GM18508 (cell line): ENCODE measurements at regions not wholly inside any gene's neighbourhood (a gene's known extent, or its start where the extent isn't known, plus 50 kb on each side); places are given as distances from the start of the nearest gene placed in this dataset.
"Not testable (repeated sequence)": the region's sequence is repeated elsewhere in the genome, so short reads cannot be mapped to it uniquely, and the experiment has no call there.

Experiments
- ATAC-seq: cut with Tn5 transposase; IDR thresholded peaks from one replicate; pipeline ENCODE4 v1.9.1; 2021; ENCODE audit warnings: moderate number of reproducible peaks; ENCODE audit not compliant: insufficient read depth, unreplicated experiment

DNA sequence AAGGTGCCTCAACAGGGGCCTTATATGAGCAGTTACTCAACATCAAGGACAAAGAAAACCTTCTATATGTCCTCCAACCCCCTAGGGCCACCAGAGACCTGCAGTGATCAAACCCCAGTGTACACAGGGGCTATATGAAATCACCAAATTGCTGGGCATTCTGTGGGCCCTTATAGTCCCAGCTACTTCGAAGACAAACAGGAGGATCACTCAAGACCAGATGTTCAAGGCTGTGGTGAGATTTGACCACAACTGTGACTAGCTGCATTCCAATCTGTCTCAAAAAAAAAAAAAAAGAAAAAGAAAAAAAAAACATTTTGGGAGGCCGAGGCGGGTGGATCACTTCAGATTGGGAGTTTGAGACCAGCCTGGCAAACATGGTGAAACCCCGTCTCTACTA lies 51.0 kb upstream of the PRB2 start:
- no peak for ATAC-seq

DNA sequence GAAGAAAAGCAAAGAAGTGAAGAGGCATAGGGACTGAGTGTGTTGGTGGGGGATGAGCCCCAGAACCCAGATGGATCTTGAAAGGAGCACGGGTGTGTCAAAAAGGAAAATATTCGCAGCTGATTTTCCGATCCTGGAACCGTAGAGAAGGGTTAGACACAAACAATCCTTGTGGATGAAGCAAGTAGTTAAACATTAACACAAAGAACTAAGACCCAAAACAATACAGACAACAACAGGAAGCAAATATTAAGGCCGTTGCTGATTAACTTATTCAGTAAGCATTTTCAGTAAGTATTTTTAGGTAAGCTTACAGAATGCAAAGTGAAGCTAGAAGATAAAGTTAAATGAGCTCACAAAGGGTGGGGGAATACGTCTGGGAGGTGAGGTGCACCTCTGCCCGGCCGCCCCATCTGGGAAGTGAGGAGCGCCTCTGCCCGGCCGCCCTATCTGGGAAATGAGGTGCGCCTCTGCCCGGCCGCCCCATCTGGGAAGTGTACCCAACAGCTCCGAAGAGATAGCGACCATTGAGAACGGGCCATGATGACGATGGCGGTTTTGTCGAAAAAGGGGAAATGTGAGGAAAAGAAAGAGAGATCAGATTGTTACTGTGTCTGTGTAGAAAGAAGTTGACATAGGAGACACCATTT lies 62.8 kb upstream of the PRB2 start:
- no peak for ATAC-seq

- no peak for ATAC-seq
Observed at GRCh38 chr12:11460343-11461023, 65.1 kb upstream of the PRB2 start.

DNA sequence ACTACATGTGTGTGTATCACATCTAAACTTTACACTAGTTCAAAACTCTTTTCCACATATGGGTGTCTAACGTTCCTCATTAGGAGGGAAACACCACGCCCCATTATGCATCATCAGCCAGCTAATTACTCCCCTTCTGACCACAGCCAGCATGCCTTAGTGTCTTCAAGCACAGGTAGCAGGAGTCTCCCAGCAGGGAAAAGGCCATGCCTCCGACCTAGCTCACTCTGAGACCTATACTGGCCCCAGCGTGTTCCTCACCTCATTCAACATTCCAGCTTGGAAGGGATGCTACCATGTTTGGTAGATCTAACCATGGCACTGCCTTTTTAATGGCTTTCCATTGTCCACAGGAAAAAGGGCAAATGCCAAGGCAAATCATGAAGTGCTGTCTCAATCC lies 66.1 kb upstream of the PRB2 start:
- no peak for ATAC-seq

DNA sequence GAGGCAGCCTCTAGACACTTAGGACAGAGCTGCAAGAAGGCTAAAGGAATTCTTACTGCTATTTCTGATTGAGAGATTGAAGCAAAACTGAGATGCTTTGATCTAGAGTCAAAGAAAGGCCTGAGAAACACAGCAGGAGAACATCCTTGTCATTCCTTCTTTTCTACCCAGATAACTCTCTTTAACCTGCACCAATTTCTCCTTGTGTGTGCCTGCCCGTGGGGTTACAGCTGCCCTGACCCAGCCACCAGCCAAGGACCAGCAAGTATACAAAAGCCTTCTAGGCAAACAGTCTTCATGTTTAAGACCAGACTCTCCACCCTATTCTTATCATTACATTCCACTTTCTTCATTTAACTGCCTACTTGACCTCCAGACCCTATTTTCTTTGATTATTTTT lies 81.7 kb upstream of the PRB2 start:
- ATAC-seq = no peak

GRCh38 chr12:11482955-11483354 lies 87.6 kb upstream of the PRB2 start:
- ATAC-seq = no peak

DNA sequence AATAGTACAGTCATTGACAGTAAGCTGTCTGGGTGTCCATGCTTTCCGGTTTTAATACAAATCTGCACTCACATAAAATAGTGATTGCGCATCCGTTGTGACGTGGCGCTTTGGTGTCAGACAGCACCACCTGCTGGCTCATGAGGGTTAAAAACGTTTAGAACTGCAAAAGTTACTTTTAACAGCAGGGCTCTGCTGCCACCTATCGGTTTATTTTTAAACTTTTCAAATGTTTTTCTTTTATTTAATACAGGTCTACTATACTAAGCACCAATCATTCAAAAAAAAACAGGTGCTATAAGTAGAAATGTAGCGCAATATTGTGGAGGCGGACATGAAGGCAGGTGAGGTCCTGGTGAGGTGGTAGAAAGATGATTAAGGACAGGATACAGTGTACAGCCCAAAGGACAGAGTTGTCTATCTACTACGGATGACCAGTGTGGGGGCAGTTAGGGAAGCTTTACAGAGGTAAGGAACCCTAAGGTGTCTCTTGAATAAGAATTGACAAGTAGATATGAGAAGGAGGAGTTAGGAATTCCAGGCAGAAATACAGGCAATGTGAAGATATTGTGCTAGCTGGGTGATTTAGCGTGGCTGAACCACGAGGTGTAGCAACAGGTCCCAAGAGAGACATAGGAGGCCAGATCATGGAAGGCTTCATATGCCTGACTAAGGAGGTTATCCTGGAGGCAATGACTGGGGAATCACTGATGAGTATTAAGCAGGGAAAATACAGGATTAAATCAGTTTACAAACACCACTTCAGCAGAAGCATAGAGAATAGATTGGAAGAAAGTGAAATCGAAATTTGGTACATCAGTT lies 91.5 kb upstream of the PRB2 start:
- peak; percentile 58 for ATAC-seq

DNA sequence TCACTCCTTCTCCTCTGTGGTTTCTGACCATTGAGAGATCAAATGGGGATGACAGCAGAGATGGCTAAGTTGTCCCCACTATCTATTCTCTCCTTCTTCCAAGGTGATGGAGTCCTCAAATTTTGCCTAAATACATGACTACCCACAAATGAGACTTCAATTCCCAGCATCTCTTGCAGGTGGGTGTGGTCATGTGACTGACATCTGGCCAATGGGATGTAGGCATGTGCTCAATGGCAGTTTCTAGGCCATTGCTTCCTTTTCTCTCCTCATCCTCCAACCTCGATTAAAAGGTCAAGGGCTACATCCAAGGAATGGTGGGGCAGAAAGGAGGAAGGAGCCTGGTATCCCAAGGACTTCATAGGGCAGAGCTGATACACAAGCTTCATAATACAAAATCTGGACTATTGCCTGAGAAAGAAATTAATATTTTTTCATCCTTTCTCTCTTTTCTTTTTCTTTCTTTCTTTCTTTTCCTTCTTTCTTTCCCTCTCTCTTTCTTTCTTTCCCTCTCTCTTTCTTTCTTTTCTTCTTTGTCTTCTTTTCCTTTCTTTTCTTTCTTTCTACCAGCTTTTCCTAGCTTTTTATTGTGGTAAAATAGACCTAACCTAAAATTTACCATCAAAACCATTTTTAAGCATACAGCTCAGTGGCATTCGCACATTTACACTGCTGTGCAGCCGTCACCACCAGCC lies 100.9 kb upstream of the PRB2 start:
- no peak for ATAC-seq

DNA sequence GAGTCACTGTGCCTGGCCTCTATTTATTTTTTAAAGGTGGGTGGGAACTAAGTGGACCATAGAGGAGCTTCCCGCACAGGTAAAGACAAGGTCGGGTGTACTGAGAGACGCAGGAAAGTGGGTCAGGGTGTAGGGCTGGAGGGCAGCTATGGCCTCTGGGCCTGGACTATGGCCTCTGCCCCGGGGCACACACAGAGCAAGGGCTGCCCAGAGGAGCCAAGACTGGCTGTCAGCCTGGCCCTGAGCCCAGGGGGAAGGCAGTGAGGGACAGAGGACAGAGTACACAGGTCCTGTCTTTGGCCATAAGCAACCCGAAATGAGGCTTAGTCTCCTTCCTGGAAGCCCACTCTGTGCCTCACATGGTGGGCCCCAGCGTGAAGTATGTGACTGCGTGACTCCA lies 102.1 kb upstream of the PRB2 start:
- ATAC-seq = no peak

DNA sequence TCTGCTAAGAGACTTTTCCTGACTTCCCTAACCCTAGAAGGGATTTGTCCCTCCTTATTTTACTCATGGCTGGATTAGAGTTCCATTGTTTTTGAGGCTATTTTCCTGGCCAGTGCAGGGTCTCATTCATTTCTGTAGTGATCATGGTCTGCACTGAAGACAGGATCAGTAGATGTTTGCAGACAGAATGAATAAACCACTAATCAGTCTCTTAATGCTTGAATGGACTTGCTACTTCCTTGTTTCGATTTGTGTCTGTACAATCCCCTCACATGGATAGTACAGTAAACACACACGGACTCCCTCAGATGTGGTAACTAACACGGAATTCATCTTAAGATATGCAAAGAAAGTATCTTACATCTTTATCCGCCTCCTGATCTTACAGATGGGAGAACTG lies 102.6 kb upstream of the PRB2 start:
- peak; percentile 63 for ATAC-seq

DNA sequence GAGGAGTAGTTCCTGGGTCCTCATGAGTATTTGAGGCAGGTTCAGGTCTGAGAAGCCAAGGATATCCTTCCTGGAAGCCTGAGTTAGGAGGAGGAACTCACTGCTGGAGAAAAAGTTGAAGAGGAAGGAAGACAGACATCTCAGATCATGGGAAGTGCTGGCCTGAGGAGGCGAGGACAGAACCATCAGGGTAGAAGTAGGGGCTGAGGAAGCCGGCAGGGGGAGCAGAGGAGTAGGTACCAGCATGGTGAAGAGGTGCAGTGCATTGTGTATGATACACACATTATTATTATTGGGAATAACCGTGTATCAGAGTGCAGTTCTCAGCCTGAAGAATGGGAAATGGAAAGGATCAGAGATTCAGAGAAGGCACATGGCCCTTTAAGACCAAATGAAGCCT lies 103.2 kb upstream of the PRB2 start:
- not testable (repeated sequence) for ATAC-seq

DNA sequence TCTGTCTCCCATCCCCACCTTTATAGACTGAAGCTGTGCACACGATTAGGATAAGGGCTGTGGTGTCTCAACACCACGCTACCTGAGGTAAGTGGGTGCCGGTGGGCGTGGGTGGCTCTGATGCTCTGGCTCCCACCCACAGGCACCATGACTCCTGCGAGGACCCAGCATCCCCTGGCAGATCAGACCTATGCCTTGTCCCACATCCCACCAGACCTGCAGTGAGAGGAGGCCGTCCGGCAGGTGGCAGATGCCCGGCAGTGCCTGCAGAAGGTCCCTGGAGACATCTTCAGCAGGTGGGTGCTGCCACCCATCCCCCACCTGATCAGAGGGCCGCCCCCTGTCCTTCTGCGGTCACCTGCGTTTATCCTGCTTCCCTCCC lies 104.4 kb upstream of the PRB2 start:
- no peak for ATAC-seq

GRCh38 chr12:11500188-11500860 lies 105.0 kb upstream of the PRB2 start:
- ATAC-seq = no peak

- ATAC-seq = no peak
Observed at GRCh38 chr12:11500861-11501230, 105.5 kb upstream of the PRB2 start.

DNA sequence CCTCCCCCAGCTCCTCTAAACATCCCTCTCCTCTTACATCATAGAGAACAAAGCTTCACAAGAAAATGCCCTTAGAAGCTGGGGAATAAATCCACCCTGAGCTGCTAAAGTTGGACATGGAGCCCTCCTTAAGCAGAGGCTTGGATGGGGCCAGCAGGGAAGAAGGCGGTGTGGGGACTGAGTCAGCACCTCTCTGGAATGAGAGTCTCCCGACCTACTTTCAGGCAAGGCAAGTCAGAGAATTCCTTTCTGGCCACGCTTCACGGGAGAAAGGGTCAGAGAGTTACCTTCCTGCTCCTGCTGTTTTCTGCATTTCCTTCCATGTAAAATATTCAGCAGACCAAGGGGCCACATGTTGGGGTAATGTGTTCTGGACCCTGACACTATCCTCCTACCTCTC lies 113.3 kb upstream of the PRB2 start:
- no peak for ATAC-seq

GRCh38 chr12:11509326-11509725 lies 114.0 kb upstream of the PRB2 start:
- no peak for ATAC-seq

- no peak for ATAC-seq
Observed at GRCh38 chr12:11510671-11511070, 115.3 kb upstream of the PRB2 start.

- ATAC-seq = no peak
Observed at GRCh38 chr12:11513288-11513687, 117.9 kb upstream of the PRB2 start.

DNA sequence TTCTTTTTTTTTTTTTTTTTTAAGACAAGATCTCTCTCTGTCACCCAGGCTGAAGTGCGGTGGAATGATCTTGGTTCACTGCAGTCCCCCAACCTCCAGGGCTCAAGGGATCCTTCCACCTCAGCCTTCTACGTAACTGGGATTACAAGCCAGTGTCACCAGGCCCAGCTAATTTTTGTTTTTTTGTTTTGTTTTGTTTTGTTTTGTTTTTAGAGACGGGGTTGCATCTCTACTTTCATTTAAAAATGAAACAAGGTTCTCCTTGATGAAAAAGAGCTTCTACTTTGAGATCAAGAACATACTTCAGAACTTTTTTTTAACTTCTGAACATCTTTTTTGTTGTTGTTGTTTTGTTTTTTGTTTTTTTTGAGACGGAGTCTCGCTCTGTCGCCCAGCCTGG lies 121.7 kb upstream of the PRB2 start:
- ATAC-seq = no peak

DNA sequence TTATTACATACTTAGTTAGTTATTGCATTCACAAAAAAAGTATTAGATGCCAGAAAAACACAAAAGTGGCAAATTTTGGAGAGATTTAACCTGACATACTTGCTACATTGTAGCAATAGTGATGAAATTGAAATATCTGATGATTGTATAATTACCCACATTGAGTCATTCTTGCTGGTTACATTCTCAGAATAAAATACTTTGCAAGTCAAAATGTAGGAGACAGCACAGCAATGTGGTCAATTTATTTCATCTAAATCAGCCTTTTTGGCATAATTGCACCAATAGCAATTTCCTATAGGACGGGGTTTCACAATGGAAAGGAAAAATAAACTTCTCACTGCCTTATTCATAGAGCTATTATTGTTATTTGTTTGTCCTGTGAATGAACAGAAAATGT lies 125.0 kb upstream of the ETV6 start:
- no peak for ATAC-seq
